GM12865 (cell line): ENCODE measurements at regions not wholly inside any gene's neighbourhood (a gene's known extent, or its start where the extent isn't known, plus 50 kb on each side); places are given as distances from the start of the nearest gene placed in this dataset.
"Not testable (repeated sequence)": the region's sequence is repeated elsewhere in the genome, so short reads cannot be mapped to it uniquely, and the experiment has no call there.

Experiments
- DNase-seq: peaks from one replicate; pipeline ENCODE4 v3.0.0; 2010; ENCODE audit warnings: low read depth
- H3K4me3 ChIP-seq: 2 replicates; pipeline ENCODE4 v1.5.1; 2011; ENCODE audit warnings: mild to moderate bottlenecking, low read depth, low read length, control low read depth
- CTCF ChIP-seq: IDR thresholded peaks from 2 replicates; pipeline ENCODE4 v1.5.1; 2011; ENCODE audit warnings: low read length, control low read depth, low read depth, inconsistent platforms; ENCODE audit not compliant: insufficient read depth; ENCODE audit errors: missing control alignments

GRCh38 chr6:114648847-114649246 is 306.0 kb upstream of the HS3ST5 start:
- no peak for TF ChIP-seq CTCF
- no peak for DNase-seq
- H3K4me3 ChIP-seq = no peak overlapping the region

GRCh38 chr6:114638341-114638740 is 295.5 kb upstream of the HS3ST5 start:
- DNase-seq = no peak
- no peak for TF ChIP-seq CTCF
- no peak overlapping the region for H3K4me3 ChIP-seq

- TF ChIP-seq CTCF = no peak
- no peak overlapping the region for H3K4me3 ChIP-seq
- DNase-seq = no peak
Observed at GRCh38 chr6:114634016-114634415, 291.2 kb upstream of the HS3ST5 start.

GRCh38 chr6:114626226-114626625 is 283.4 kb upstream of the HS3ST5 start:
- not testable (repeated sequence) for DNase-seq, H3K4me3 ChIP-seq

GRCh38 chr6:114619621-114620200 is 276.9 kb upstream of the HS3ST5 start:
- no peak overlapping the region for H3K4me3 ChIP-seq
- no peak for DNase-seq
- TF ChIP-seq CTCF = no peak

- DNase-seq = no peak
- H3K4me3 ChIP-seq = no peak overlapping the region
- no peak for TF ChIP-seq CTCF
Observed at GRCh38 chr6:114611696-114612095, 268.9 kb upstream of the HS3ST5 start.

- no peak for TF ChIP-seq CTCF
- DNase-seq = no peak
- H3K4me3 ChIP-seq = no peak overlapping the region
Observed at GRCh38 chr6:114608091-114608490, 265.3 kb upstream of the HS3ST5 start.
